Activated naive CD4-positive, alpha-beta T cell treated with anti-CD3 and anti-CD28 coated beads, Interleukin-2, amount 10 ng/mL, durations not matched to agents 7 days and 5 days (primary cell): ENCODE measurements at regions not wholly inside any gene's neighbourhood (a gene's known extent, or its start where the extent isn't known, plus 50 kb on each side); places are given as distances from the start of the nearest gene placed in this dataset.
"Not testable (repeated sequence)": the region's sequence is repeated elsewhere in the genome, so short reads cannot be mapped to it uniquely, and the experiment has no call there.

Experiments
- CTCF ChIA-PET: fragments of 350-600 bp; sonication (Branson Sonifier 250); formaldehyde crosslinking; loops from one replicate; lab custom pipeline; 2021; ENCODE audit warnings: antibody characterized with exemption; lab: Charles Lee
- DNase-seq: peaks from one replicate; pipeline ENCODE4 v3.0.0-alpha.2; 2020
- H3K27ac Mint-ChIP-seq: one replicate; pipeline ENCODE4 v1.8.0; 2021; ENCODE audit warnings: mild to moderate bottlenecking, moderate library complexity, mixed read lengths
- H3K27me3 Mint-ChIP-seq: one replicate; pipeline ENCODE4 v1.8.0; 2021; ENCODE audit warnings: mild to moderate bottlenecking, mixed read lengths
- H3K36me3 Mint-ChIP-seq: one replicate; pipeline ENCODE4 v1.8.0; 2021; ENCODE audit warnings: mixed read lengths
- H3K4me1 Mint-ChIP-seq: one replicate; pipeline ENCODE4 v1.8.0; 2021; ENCODE audit warnings: mixed read lengths
- H3K4me3 Mint-ChIP-seq: one replicate; pipeline ENCODE4 v1.8.0; 2021; ENCODE audit warnings: mild to moderate bottlenecking, moderate library complexity, mixed read lengths
- H3K9me3 Mint-ChIP-seq: one replicate; pipeline ENCODE4 v1.8.0; 2021; ENCODE audit warnings: mixed read lengths

GRCh38 chr6:67884442-67884841 lies 750.6 kb upstream of the ADGRB3 start:
- Mint-ChIP-seq H3K9me3 (peaks cover 19% of the 10 kb centered on the region), H3K36me3 (no peaks in the 10 kb centered on the region), H3K27ac (no peak overlapping the region), H3K4me1 (no peaks in the 10 kb centered on the region), H3K27me3 (no peaks in the 10 kb centered on the region), H3K4me3 (no peak overlapping the region)
- no peak for DNase-seq
- CTCF ChIA-PET, result no interaction called here

GRCh38 chr6:67883500-67884366 lies 751.3 kb upstream of the ADGRB3 start:
- H3K27ac Mint-ChIP-seq, result no peak overlapping the region

GRCh38 chr6:67882436-67883311 lies 752.4 kb upstream of the ADGRB3 start:
- H3K4me1 Mint-ChIP-seq, result no peaks in the 10 kb centered on the region
- CTCF ChIA-PET, result no interaction called here
- peaks cover 2% of the 10 kb centered on the region for H3K9me3 Mint-ChIP-seq
- no peak overlapping the region for H3K27ac Mint-ChIP-seq
- no peak for DNase-seq
- H3K36me3 Mint-ChIP-seq, result no peaks in the 10 kb centered on the region
- no peak overlapping the region for H3K4me3 Mint-ChIP-seq
- no peaks in the 10 kb centered on the region for H3K27me3 Mint-ChIP-seq

More at GRCh38 chr6:67883500-67884366, 751.3 kb upstream of the ADGRB3 start:
- H3K4me1 Mint-ChIP-seq, result no peaks in the 10 kb centered on the region
- no peaks in the 10 kb centered on the region for H3K27me3 Mint-ChIP-seq
- CTCF ChIA-PET, result no interaction called here
- H3K9me3 Mint-ChIP-seq, result peaks cover 13% of the 10 kb centered on the region
- H3K36me3 Mint-ChIP-seq, result no peaks in the 10 kb centered on the region
- no peak overlapping the region for H3K4me3 Mint-ChIP-seq
- DNase-seq, result no peak

GRCh38 chr6:67881706-67882065 lies 753.4 kb upstream of the ADGRB3 start:
- Mint-ChIP-seq H3K27ac (no peak overlapping the region), H3K9me3 (no peaks in the 10 kb centered on the region), H3K4me3 (no peak overlapping the region), H3K4me1 (no peaks in the 10 kb centered on the region), H3K27me3 (no peaks in the 10 kb centered on the region), H3K36me3 (no peaks in the 10 kb centered on the region)
- CTCF ChIA-PET, result no interaction called here
- no peak for DNase-seq

- H3K4me1 Mint-ChIP-seq, result no peaks in the 10 kb centered on the region
- no peaks in the 10 kb centered on the region for H3K9me3 Mint-ChIP-seq
- CTCF ChIA-PET, result no interaction called here
- DNase-seq, result no peak
- no peaks in the 10 kb centered on the region for H3K36me3 Mint-ChIP-seq
- H3K27me3 Mint-ChIP-seq, result no peaks in the 10 kb centered on the region
- H3K27ac Mint-ChIP-seq, result no peak overlapping the region
- H3K4me3 Mint-ChIP-seq, result no peak overlapping the region
Measured at GRCh38 chr6:67880939-67881705, 754.0 kb upstream of the ADGRB3 start.

- H3K27me3 Mint-ChIP-seq, H3K4me3 Mint-ChIP-seq, H3K4me1 Mint-ChIP-seq, H3K27ac Mint-ChIP-seq, DNase-seq, CTCF ChIA-PET, H3K9me3 Mint-ChIP-seq, H3K36me3 Mint-ChIP-seq: not testable (repeated sequence)
Measured at GRCh38 chr6:67880343-67880742, 754.7 kb upstream of the ADGRB3 start.

GRCh38 chr6:67879928-67880327 lies 755.2 kb upstream of the ADGRB3 start:
- H3K36me3 Mint-ChIP-seq, CTCF ChIA-PET, H3K9me3 Mint-ChIP-seq, H3K4me1 Mint-ChIP-seq, H3K4me3 Mint-ChIP-seq, H3K27me3 Mint-ChIP-seq, DNase-seq, H3K27ac Mint-ChIP-seq: not testable (repeated sequence)

GRCh38 chr6:67879105-67879904 lies 755.8 kb upstream of the ADGRB3 start:
- CTCF ChIA-PET, result not testable (repeated sequence)

GRCh38 chr6:67878216-67878615 lies 756.9 kb upstream of the ADGRB3 start:
- H3K36me3 Mint-ChIP-seq, H3K4me3 Mint-ChIP-seq, CTCF ChIA-PET, DNase-seq, H3K27ac Mint-ChIP-seq, H3K27me3 Mint-ChIP-seq, H3K4me1 Mint-ChIP-seq: not testable (repeated sequence)
- peaks cover 10% of the 10 kb centered on the region for H3K9me3 Mint-ChIP-seq

More at GRCh38 chr6:67879105-67879904, 755.8 kb upstream of the ADGRB3 start:
- DNase-seq, H3K27me3 Mint-ChIP-seq, H3K36me3 Mint-ChIP-seq, H3K4me3 Mint-ChIP-seq, H3K4me1 Mint-ChIP-seq, H3K9me3 Mint-ChIP-seq, H3K27ac Mint-ChIP-seq: not testable (repeated sequence)

- Mint-ChIP-seq H3K4me3 (no peak overlapping the region), H3K27me3 (no peaks in the 10 kb centered on the region), H3K9me3 (peaks cover 16% of the 10 kb centered on the region), H3K27ac (no peak overlapping the region), H3K4me1 (no peaks in the 10 kb centered on the region), H3K36me3 (no peaks in the 10 kb centered on the region)
- no peak for DNase-seq
- CTCF ChIA-PET, result no interaction called here
Measured at GRCh38 chr6:67877288-67877687, 757.8 kb upstream of the ADGRB3 start.

GRCh38 chr6:67875877-67876383 lies 759.2 kb upstream of the ADGRB3 start:
- Mint-ChIP-seq H3K4me3 (no peak overlapping the region), H3K27ac (no peak overlapping the region), H3K9me3 (peaks cover 17% of the 10 kb centered on the region), H3K36me3 (no peaks in the 10 kb centered on the region), H3K4me1 (no peaks in the 10 kb centered on the region), H3K27me3 (no peaks in the 10 kb centered on the region)
- CTCF ChIA-PET, result no interaction called here
- no peak for DNase-seq

GRCh38 chr6:67870321-67870720 lies 764.8 kb upstream of the ADGRB3 start:
- H3K27ac Mint-ChIP-seq, result no peak overlapping the region
- no peaks in the 10 kb centered on the region for H3K36me3 Mint-ChIP-seq
- DNase-seq, result no peak
- CTCF ChIA-PET, result no interaction called here
- no peaks in the 10 kb centered on the region for H3K4me1 Mint-ChIP-seq
- peaks cover 17% of the 10 kb centered on the region for H3K9me3 Mint-ChIP-seq
- H3K4me3 Mint-ChIP-seq, result no peak overlapping the region
- no peaks in the 10 kb centered on the region for H3K27me3 Mint-ChIP-seq

GRCh38 chr6:67863346-67863745 lies 771.7 kb upstream of the ADGRB3 start:
- Mint-ChIP-seq H3K4me3 (no peak overlapping the region), H3K4me1 (no peaks in the 10 kb centered on the region), H3K27me3 (no peaks in the 10 kb centered on the region), H3K9me3 (peaks cover 7% of the 10 kb centered on the region), H3K27ac (no peak overlapping the region), H3K36me3 (no peaks in the 10 kb centered on the region)
- no peak for DNase-seq
- CTCF ChIA-PET, result no interaction called here
